PFSK-1 (cell line): ENCODE measurements at regions not wholly inside any gene's neighbourhood (a gene's known extent, or its start where the extent isn't known, plus 50 kb on each side); places are given as distances from the start of the nearest gene placed in this dataset.

ENCODE experiments used
- FOXP2 ChIP-seq: optimal IDR thresholded peaks from 2 replicates; pipeline ENCODE3; 2011; ENCODE audit warnings: borderline replicate concordance, control low read depth, inconsistent platforms; ENCODE audit not compliant: insufficient read depth; ENCODE audit errors: extremely low read length, extremely low read depth
- POLR2AphosphoS5 ChIP-seq: IDR thresholded peaks from 2 replicates; pipeline ENCODE4 v1.6.1; 2012; ENCODE audit warnings: low read depth, mild to moderate bottlenecking, control low read depth, low read length, moderate library complexity
- REST ChIP-seq, 2 experiments: IDR thresholded peaks; 2 replicates each; pipeline versions ENCODE4 v1.6.1 to v1.8.0; 2011 to 2012; ENCODE audit warnings: low read depth in 2 of 2, low read length in 2 of 2, control low read depth in 1 of 2, inconsistent platforms in 1 of 2, mild to moderate bottlenecking in 1 of 2, moderate library complexity in 1 of 2; ENCODE audit not compliant: insufficient read depth in 1 of 2
- SIN3A ChIP-seq: IDR thresholded peaks from 2 replicates; pipeline ENCODE4 v1.6.1; 2012; ENCODE audit warnings: mild to moderate bottlenecking, low read length, moderate library complexity, borderline replicate concordance; ENCODE audit not compliant: insufficient read depth
- TAF1 ChIP-seq: IDR thresholded peaks from 2 replicates; pipeline ENCODE4 v1.6.1; 2012; ENCODE audit warnings: low read length, control low read depth, borderline replicate concordance; ENCODE audit not compliant: insufficient read depth

- TF ChIP-seq FOXP2 (no peak), TAF1 (no peak), REST (IDR thresholded peaks at IDR 0.05; ENCODE audit: insufficient read depth in 1 of 2, low read depth in 2 of 2, low read length in 2 of 2) (no peak)
Measured at GRCh38 chr3:110291886-110292501, 779.6 kb upstream of the NECTIN3 start.

- TF ChIP-seq POLR2AphosphoS5 = no peak
- no peak for TF ChIP-seq REST (IDR thresholded peaks at IDR 0.05; ENCODE audit: insufficient read depth in 1 of 2, low read depth in 2 of 2, low read length in 2 of 2)
- no peak for TF ChIP-seq SIN3A
- TF ChIP-seq TAF1 = no peak
- no peak for TF ChIP-seq FOXP2
Measured at GRCh38 chr3:110293660-110294059, 778.0 kb upstream of the NECTIN3 start.

- TF ChIP-seq TAF1 = no peak
- TF ChIP-seq FOXP2 = no peak
- TF ChIP-seq POLR2AphosphoS5 = no peak
- no peak for TF ChIP-seq SIN3A
- TF ChIP-seq REST (IDR thresholded peaks at IDR 0.05; ENCODE audit: insufficient read depth in 1 of 2, low read depth in 2 of 2, low read length in 2 of 2) = no peak
Measured at GRCh38 chr3:110296885-110297284, 774.7 kb upstream of the NECTIN3 start.

DNA sequence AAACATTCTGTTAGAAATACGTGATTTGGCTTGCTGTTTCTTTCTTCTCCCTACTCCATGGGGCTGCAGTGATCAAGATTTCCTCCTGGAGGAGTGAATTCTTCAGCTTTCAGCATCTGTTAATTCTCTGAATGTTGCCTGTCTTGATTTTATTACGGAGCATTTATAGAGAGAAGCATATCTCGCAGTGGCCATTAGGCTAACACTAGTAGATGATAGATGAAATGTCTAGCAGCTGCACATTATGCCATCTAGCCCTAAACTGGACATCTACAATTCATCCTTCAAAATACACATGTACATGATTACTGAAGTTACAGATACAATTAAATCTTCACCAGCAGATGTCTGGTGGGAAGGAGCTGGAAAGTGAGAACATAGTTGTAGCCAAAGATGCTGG lies 769.8 kb upstream of the NECTIN3 start:
- no peak for TF ChIP-seq FOXP2
- TF ChIP-seq REST (IDR thresholded peaks at IDR 0.05; ENCODE audit: insufficient read depth in 1 of 2, low read depth in 2 of 2, low read length in 2 of 2) = no peak
- no peak for TF ChIP-seq SIN3A
- no peak for TF ChIP-seq POLR2AphosphoS5
- no peak for TF ChIP-seq TAF1
